ENCODE measurements at regions not wholly inside any gene's neighbourhood (a gene's known extent, or its start where the extent isn't known, plus 50 kb on each side); places are given as distances from the start of the nearest gene placed in this dataset.

- Mint-ChIP-seq H3K36me3 (ENCODE audit: insufficient read depth in 1 of 3, low read depth in 3 of 3) (no peaks in the 10 kb centered on the region), H3K4me1 (peaks cover 0 to 5% of the 10 kb centered on the region in 2 experiments; a peak in 1 of 4 replicates), H3K27me3 (ENCODE audit: low read depth) (no peaks in the 10 kb centered on the region), H3K4me3 (no peak overlapping the region), H3K27ac (no peak overlapping the region), H3K9me3 (peaks cover 8 to 10% of the 10 kb centered on the region in 2 experiments; a peak in 4 of 5 replicates)
- no peaks in the 10 kb centered on the region for H3K27me3 ChIP-seq (ENCODE audit: insufficient read depth, low read length)
- TF ChIP-seq, protein P1, sequence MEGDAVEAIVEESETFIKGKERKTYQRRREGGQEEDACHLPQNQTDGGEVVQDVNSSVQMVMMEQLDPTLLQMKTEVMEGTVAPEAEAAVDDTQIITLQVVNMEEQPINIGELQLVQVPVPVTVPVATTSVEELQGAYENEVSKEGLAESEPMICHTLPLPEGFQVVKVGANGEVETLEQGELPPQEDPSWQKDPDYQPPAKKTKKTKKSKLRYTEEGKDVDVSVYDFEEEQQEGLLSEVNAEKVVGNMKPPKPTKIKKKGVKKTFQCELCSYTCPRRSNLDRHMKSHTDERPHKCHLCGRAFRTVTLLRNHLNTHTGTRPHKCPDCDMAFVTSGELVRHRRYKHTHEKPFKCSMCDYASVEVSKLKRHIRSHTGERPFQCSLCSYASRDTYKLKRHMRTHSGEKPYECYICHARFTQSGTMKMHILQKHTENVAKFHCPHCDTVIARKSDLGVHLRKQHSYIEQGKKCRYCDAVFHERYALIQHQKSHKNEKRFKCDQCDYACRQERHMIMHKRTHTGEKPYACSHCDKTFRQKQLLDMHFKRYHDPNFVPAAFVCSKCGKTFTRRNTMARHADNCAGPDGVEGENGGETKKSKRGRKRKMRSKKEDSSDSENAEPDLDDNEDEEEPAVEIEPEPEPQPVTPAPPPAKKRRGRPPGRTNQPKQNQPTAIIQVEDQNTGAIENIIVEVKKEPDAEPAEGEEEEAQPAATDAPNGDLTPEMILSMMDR (conservative IDR thresholded peaks at IDR 0.05): no peak
- no peak overlapping the region for H3K27ac ChIP-seq (ENCODE audit: insufficient read length, low read depth, low read length)
- no peak overlapping the region for H2BK120ac ChIP-seq (ENCODE audit: low read depth, low read length, poor library complexity, severe bottlenecking)
- no peak for DNase-seq
- H3K79me1 ChIP-seq (ENCODE audit: insufficient read depth, low read depth, low read length, poor library complexity, severe bottlenecking): no peaks in the 10 kb centered on the region
- H3K18ac ChIP-seq (ENCODE audit: insufficient read length, low read depth, low read length): no peak overlapping the region
- H4K8ac ChIP-seq (replicated peaks; ENCODE audit: insufficient read length, low read depth, low read length): no peak overlapping the region
- H3K4ac ChIP-seq (ENCODE audit: low read depth, low read length): no peak overlapping the region
- H2AFZ ChIP-seq (ENCODE audit: low read length): no peak overlapping the region
- no peaks in the 10 kb centered on the region for H3K4me1 ChIP-seq (ENCODE audit: insufficient read depth, low read length)
- no peak overlapping the region for H2BK12ac ChIP-seq (ENCODE audit: insufficient read length, low read depth, low read length)
- H2BK20ac ChIP-seq (ENCODE audit: low read depth, low read length, poor library complexity, severe bottlenecking): no peak overlapping the region
- WGBS (ENCODE audit: extremely low coverage, insufficient read length, low lambda C conversion rate): 67% methylated on average over 1 of the region's 3 CpGs
- no peak overlapping the region for H3K4me2 ChIP-seq (ENCODE audit: insufficient read depth, insufficient read length, low read length)
- no peak overlapping the region for H2BK15ac ChIP-seq (ENCODE audit: low read depth, low read length)
- H3K56ac ChIP-seq (ENCODE audit: insufficient read length, low read depth, low read length): no peak overlapping the region
- H2AK5ac ChIP-seq (ENCODE audit: insufficient read length, low read length): no peak overlapping the region
- H3K23ac ChIP-seq (ENCODE audit: insufficient read length, low read depth, low read length): no peak overlapping the region
- H3K14ac ChIP-seq (ENCODE audit: insufficient read depth, low read length): no peak overlapping the region
- no peaks in the 10 kb centered on the region for H4K20me1 ChIP-seq (ENCODE audit: control insufficient read depth, insufficient read depth, insufficient read length)
- H3K23me2 ChIP-seq (ENCODE audit: insufficient read length, low read depth, low read length, poor library complexity, severe bottlenecking): no peaks in the 10 kb centered on the region
- H3T11ph ChIP-seq (ENCODE audit: low read length): no peak overlapping the region
- H4K91ac ChIP-seq (ENCODE audit: insufficient read length, low read depth, low read length): no peak overlapping the region
- no peak overlapping the region for H4K5ac ChIP-seq (ENCODE audit: insufficient read length, low read depth, low read length)
- no peaks in the 10 kb centered on the region for H3K79me2 ChIP-seq (ENCODE audit: insufficient read depth, low read length)
- H3K9me3 ChIP-seq (ENCODE audit: control insufficient read depth, low read depth, low read length): peaks cover 5% of the 10 kb centered on the region
- H3K9ac ChIP-seq (ENCODE audit: extremely low read depth, insufficient read length, low read length): no peak overlapping the region
- H2BK5ac ChIP-seq (ENCODE audit: insufficient read length, low read length): no peak overlapping the region
These were observed 103.9 kb upstream of the CCDC190 start for GRCh38 chr1:162964901-162965300.

All from H9 (cell line).